HCT116 (cell line): ENCODE measurements at regions not wholly inside any gene's neighbourhood (a gene's known extent, or its start where the extent isn't known, plus 50 kb on each side); places are given as distances from the start of the nearest gene placed in this dataset.

Source experiments
- ATF3 ChIP-seq: IDR thresholded peaks from 2 replicates; pipeline ENCODE4 v1.6.1; 2012
- CBX3 ChIP-seq: IDR thresholded peaks from 2 replicates; pipeline ENCODE4 v1.6.1; 2012; ENCODE audit warnings: low read depth
- CTCF ChIP-seq, 3 experiments: fragments of 200-600 bp in 1 of 3; sonication (generic) in 1 of 3; IDR thresholded peaks in 2 of 3; conservative IDR thresholded peaks in 1 of 3; 2 replicates each; pipeline ENCODE4 v1.5.1; 2012 to 2017; ENCODE audit warnings: low read depth in 2 of 3, low read length in 2 of 3, antibody characterized with exemption in 1 of 3, borderline replicate concordance in 1 of 3, control low read depth in 1 of 3, mild to moderate bottlenecking in 1 of 3, mixed read lengths in 1 of 3, mixed run types in 1 of 3, moderate library complexity in 1 of 3; ENCODE audit not compliant: insufficient read depth in 1 of 3
- EGR1 ChIP-seq: IDR thresholded peaks from 2 replicates; pipeline ENCODE4 v1.6.1; 2012; ENCODE audit warnings: low read depth
- EZH2 ChIP-seq: fragments of 200-600 bp; sonication (generic); IDR thresholded peaks from 2 replicates; pipeline ENCODE4 v1.6.1; 2017; ENCODE audit warnings: antibody characterized with exemption, mixed run types
- EZH2phosphoT487 ChIP-seq: fragments of 200-600 bp; IDR thresholded peaks from 2 replicates; pipeline ENCODE4 v1.6.1; 2018; ENCODE audit warnings: antibody characterized with exemption, borderline replicate concordance
- MAX ChIP-seq: IDR thresholded peaks from 2 replicates; pipeline ENCODE4 v1.6.1; 2012
- POLR2A ChIP-seq: IDR thresholded peaks from 2 replicates; pipeline ENCODE4 v1.7.0; 2011; ENCODE audit warnings: borderline replicate concordance; ENCODE audit not compliant: insufficient read depth, insufficient read length; ENCODE audit errors: extremely low read depth
- POLR2AphosphoS5 ChIP-seq: IDR thresholded peaks from 2 replicates; pipeline ENCODE4 v1.6.1; 2011; ENCODE audit warnings: mild to moderate bottlenecking, low read depth, low read length, moderate library complexity
- RAD21 ChIP-seq: IDR thresholded peaks from 2 replicates; pipeline ENCODE4 v1.6.1; 2012; ENCODE audit warnings: low read depth, mild to moderate bottlenecking
- REST ChIP-seq: IDR thresholded peaks from 2 replicates; pipeline ENCODE4 v1.6.1; 2012; ENCODE audit warnings: low read depth
- TCF7L2 ChIP-seq: IDR thresholded peaks from 2 replicates; pipeline ENCODE4 v1.7.0; 2011; ENCODE audit warnings: borderline replicate concordance, inconsistent platforms; ENCODE audit not compliant: insufficient read depth, insufficient read length; ENCODE audit errors: extremely low read depth
- YY1 ChIP-seq: IDR thresholded peaks from 2 replicates; pipeline ENCODE4 v1.6.1; 2011; ENCODE audit warnings: low read length, low read depth, moderate library complexity, mild to moderate bottlenecking; ENCODE audit not compliant: insufficient replicate concordance; ENCODE audit errors: extremely low read depth
- ZNF274 ChIP-seq: fragments of 200-500 bp; sonication (Bioruptor generic); IDR thresholded peaks from 2 replicates; pipeline ENCODE4 v1.6.1; 2014; ENCODE audit warnings: mild to moderate bottlenecking, low read depth, low read length, inconsistent platforms

GRCh38 chr2:57973621-57974186, 72.9 kb upstream of the VRK2 start:
- TF ChIP-seq TCF7L2 (no peak), ATF3 (no peak), CTCF (IDR thresholded peaks at IDR 0.05 in 2 of 3, conservative IDR thresholded peaks at IDR 0.05 in 1 of 3; ENCODE audit: borderline replicate concordance in 1 of 3, insufficient read depth in 1 of 3, low read depth in 2 of 3, low read length in 2 of 3) (no peak), EZH2 (no peak), POLR2A (no peak), EGR1 (no peak), POLR2AphosphoS5 (no peak), REST (no peak), MAX (no peak), EZH2phosphoT487 (no peak), RAD21 (no peak), YY1 (no peak), CBX3 (no peak), ZNF274 (no peak)
